Hematopoietic multipotent progenitor cell treated with erythropoietin and hydrocortisone succinate and interleukin-3 and kit ligand, for 8 days (in vitro differentiated cells): ENCODE measurements at regions not wholly inside any gene's neighbourhood (a gene's known extent, or its start where the extent isn't known, plus 50 kb on each side); places are given as distances from the start of the nearest gene placed in this dataset.
A peak's percentile ranks its signal among the peaks of the same experiment; 100 is the strongest.

Experiments used
- DNase-seq: peaks from one replicate; pipeline ENCODE4 v3.0.0-alpha.2; 2015

DNA sequence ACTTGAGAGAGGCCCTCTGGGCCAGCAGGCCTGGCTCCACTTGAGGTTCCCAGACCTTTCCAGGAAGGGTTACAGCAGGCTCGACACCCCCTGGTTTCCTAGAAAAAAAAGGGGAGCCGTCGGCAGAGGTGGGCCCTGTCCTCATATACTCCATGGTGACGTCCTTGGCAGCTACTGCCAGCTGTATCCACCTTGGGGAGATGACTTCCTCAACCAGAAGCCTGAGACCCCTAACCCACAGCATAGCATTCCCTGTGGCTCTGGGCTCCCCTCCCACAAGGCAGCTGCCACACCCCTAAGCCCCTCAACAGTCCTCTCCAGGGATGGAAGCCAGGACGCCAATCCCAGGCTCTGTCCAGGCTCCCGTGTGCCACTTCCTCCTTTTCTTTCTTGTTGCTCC is 294.8 kb downstream of the CDC5L start:
- DNase-seq = no peak

- DNase-seq = no peak
Observed at GRCh38 chr6:44682987-44683779, 295.7 kb downstream of the CDC5L start.

GRCh38 chr6:44685213-44685612 is 297.7 kb downstream of the CDC5L start:
- no peak for DNase-seq

- DNase-seq = no peak
Observed at GRCh38 chr6:44696099-44696498, 308.6 kb downstream of the CDC5L start.

GRCh38 chr6:44696686-44697085 is 309.2 kb downstream of the CDC5L start:
- DNase-seq = no peak

DNA sequence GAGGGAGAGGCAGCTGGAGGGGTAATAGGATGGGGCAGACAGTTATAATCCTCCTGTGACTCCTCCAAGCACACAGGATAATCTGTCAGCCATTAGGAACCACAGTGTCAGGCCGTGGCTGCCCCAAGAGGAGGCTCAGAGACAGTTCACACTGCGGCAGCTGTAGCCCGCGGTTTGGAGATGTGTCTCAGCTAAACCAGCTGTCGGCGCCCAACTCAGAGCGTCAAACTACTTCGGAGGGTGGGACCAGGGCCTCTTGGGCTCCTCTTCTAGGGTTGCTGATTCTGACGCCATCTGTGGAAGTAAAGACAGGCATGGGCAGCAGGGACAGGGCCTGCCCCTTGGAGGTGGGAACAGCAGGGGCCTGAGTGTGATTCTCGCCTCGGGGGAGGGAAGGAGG is 309.8 kb downstream of the CDC5L start:
- no peak for DNase-seq

DNA sequence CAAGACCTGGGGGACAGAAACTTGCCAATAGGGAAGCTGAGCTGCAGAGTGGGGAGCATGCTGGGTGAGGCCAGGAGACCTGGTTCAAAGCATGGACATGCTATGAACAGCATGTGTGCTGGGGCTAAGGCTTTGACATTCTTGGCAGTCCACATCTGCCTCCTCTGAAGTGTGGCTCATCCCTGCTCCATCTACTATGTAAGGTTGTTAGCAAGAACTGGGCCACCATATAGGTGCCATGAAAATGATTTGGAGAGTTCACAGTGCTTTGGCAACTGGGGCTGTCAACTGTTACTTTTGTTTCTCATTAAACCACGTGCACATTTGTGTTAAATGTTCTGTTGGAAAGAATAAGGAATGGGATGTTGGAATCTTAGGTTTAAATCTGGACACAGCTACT is 311.1 kb downstream of the CDC5L start:
- no peak for DNase-seq

- no peak for DNase-seq
Observed at GRCh38 chr6:44699082-44699481, 311.6 kb downstream of the CDC5L start.

- no peak for DNase-seq
Observed at GRCh38 chr6:44699851-44700250, 312.3 kb downstream of the CDC5L start.

DNA sequence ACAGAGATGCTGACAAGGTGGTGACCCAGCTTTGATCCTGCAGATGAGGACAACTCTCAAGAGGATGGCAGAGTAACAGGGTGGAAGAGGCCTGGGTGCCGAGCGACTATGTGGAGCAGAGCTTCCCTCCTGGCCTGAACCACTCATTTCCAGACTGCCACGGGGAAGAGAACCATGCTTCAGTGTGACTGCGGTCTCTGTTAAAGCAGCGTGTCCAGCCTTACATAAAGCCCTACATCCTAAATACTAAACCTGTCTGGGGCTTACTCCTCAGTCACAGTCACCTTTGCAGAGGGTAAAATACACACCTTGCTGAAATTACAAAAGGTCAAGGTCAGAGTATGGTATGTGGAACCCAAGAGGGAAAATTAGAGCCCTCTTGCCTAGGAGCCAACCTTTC is 312.9 kb downstream of the CDC5L start:
- no peak for DNase-seq

- DNase-seq = no peak
Observed at GRCh38 chr6:44701038-44701636, 313.6 kb downstream of the CDC5L start.

GRCh38 chr6:44701637-44702101 is 314.2 kb downstream of the CDC5L start:
- DNase-seq = no peak

DNA sequence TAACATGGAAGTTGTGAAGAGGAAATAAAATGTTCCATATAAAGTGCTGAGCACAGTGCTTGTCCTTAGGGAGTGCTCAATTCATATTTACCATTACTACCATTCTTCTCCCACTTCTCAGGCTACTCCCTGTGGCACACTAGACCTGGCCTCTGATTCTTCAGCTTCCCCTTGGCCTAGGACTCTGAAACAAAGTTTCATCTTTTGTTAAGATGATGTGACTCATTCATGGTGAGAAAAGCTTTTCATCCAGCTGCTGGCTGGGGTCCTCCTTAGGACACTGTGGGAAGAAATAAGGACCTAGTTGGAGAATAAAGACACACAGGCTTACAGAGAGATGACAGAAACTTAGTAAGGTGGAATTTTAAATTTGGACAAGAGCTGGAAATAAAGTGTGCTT is 314.8 kb downstream of the CDC5L start:
- DNase-seq = no peak

DNA sequence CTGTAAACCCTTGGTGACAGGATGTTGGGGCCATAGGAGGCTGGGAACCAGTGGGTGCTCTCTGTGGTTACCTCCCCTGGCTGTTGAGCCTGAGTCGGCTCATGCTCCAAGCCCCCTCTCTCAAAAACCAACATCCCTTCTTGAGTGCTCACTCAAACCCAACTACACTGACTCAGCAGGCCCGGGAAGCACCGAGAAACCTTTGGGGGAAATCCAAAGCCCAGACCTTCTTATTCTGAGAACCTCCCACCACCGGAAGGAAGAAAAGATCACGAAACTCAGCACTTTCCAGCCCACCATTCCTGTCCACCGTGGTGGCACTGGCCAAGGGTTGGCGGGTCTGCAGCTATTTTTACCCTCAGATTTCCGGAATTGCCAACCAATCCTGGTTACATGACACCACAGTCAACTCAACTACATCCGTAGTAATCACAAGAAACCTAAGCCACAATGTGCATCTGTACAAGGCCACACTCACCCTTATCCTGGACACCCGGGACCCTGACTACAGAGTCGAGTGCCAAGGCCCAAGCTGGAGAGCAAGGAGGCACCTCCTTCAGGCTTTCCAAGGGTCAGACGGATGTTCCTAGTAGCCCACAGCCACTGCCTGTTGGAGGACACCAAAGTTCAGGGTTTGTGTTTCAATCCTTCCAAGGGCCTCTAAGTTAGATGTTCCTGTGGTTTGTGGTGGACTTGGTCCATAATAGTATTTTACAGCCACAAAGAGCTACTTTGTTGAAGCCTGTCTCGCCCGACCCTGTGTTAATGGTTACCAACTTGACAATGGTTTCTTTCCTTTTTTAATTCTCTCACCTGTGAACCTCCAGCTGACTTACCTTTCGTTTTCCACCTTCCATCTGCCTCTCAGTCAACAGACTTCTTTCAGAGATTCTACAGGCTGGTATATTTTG is 317.0 kb downstream of the CDC5L start:
- no peak for DNase-seq

DNA sequence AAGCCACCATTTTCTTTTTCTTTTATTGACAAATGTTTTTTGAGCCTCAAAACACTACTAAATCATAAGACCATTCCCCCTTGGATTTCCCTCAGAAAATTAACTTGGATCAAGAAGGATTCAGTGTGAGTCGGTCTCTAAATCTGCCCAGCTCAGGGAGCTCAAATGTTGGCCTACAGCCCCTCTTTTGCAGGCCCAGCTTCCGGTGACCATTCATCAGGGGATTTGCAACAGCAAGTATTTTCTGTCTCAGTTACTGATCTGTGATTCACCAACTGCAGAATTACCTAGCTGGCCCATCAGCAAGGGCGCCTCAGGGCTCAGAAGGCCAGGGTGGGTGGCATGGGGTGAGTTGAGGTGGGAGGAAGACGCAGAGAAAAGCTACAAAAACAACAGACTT is 318.1 kb downstream of the CDC5L start:
- DNase-seq = no peak

DNA sequence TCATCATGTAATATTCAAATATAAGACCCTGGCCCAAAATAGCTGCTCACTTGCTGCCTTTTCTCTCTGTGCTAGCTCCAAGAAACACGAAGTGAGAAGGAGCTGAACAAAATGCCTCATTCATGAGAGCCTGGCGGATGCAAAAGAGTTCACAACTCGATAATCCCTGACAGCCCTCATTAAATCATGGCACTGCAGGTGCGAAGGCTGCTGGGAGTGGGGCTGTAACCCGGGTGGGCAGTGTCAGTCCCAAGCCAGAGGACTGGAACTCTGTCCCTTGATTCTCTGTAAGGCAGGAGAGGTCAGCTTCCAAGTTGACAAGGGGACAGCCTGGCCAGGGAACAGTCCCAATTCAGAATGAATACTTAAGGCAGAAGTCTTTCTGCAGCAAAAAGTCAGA is 318.5 kb downstream of the CDC5L start:
- DNase-seq = no peak

GRCh38 chr6:44708208-44708607 is 320.7 kb downstream of the CDC5L start:
- DNase-seq = no peak

GRCh38 chr6:44712353-44713111 is 325.0 kb downstream of the CDC5L start:
- peak; percentile 19 for DNase-seq

GRCh38 chr6:44715188-44715587 is 327.7 kb downstream of the CDC5L start:
- DNase-seq = no peak

GRCh38 chr6:44715925-44716324 is 328.4 kb downstream of the CDC5L start:
- no peak for DNase-seq

DNA sequence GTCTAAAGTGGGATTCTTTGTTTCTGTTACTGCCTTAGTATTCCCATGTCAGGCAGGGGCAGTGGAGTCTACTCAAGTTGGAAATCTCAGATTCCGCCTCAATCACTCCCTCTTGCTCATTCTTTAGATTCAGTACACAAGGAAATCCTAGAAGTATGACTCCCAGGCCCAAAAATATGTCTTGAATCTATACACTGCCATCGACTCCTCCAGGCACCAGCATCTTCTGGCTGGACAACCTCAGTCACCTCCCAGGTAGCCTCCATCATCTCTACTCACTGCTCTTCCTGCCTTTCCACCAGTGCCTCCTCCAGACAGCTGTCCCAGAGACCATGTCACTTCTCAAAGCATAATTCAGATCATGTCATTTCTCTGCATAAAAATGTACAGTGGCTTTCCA is 329.9 kb downstream of the CDC5L start:
- DNase-seq = no peak

- DNase-seq = no peak
Observed at GRCh38 chr6:44721954-44722578, 334.6 kb downstream of the CDC5L start.
